PC-9 (cell line): ENCODE measurements at regions not wholly inside any gene's neighbourhood (a gene's known extent, or its start where the extent isn't known, plus 50 kb on each side); places are given as distances from the start of the nearest gene placed in this dataset.

Experiments used
- BruUV-seq: library from RNA; stranded (reverse); fragments of 400-500 nt; replicated peaks from 2 replicates; lab custom pipeline; 2021; lab: Mats Ljungman, UMichigan
- CTCF ChIA-PET: fragments of 300-600 bp; sonication (Branson Sonifier 250); formaldehyde crosslinking; loops from one replicate; lab custom pipeline; 2022; ENCODE audit warnings: antibody characterized with exemption; lab: Charles Lee
- POLR2A ChIA-PET: fragments of 300-600 bp; sonication (Branson Sonifier 250); formaldehyde crosslinking; loops from one replicate; lab custom pipeline; 2022; ENCODE audit warnings: antibody characterized with exemption; ENCODE audit not compliant: unreplicated experiment; lab: Charles Lee
- DNase-seq, 2 experiments: peaks; one replicate each; pipeline versions ENCODE4 v3.0.0 to v3.0.0-alpha.2; 2015 to 2022; ENCODE audit warnings: mixed read lengths in 1 of 2
- H2AFZ ChIP-seq: fragments of 200-600 bp; sonication (generic); 2 replicates; pipeline ENCODE4 v1.8.1; 2017; ENCODE audit warnings: antibody characterized with exemption
- H3F3A ChIP-seq: fragments of 200-600 bp; sonication (generic); 2 replicates; pipeline ENCODE4 v1.8.1; 2017; ENCODE audit warnings: antibody characterized with exemption, mild to moderate bottlenecking, low read depth; ENCODE audit not compliant: insufficient read depth
- H3K27ac ChIP-seq: fragments of 200-600 bp; sonication (generic); 2 replicates; pipeline ENCODE4 v1.6.1; 2016; ENCODE audit warnings: mixed run types
- H3K27me3 ChIP-seq: fragments of 200-600 bp; sonication (generic); 2 replicates; pipeline ENCODE4 v1.6.1; 2016; ENCODE audit warnings: low read depth, mixed run types; ENCODE audit not compliant: insufficient read depth
- H3K36me3 ChIP-seq: fragments of 200-600 bp; sonication (generic); 2 replicates; pipeline ENCODE4 v1.6.1; 2016; ENCODE audit warnings: low read depth, mixed run types
- H3K4me1 ChIP-seq: fragments of 200-600 bp; sonication (generic); replicated peaks from 2 replicates; pipeline ENCODE4 v1.6.1; 2016; ENCODE audit warnings: mixed run types; ENCODE audit not compliant: insufficient read depth
- H3K4me2 ChIP-seq: fragments of 200-600 bp; sonication (generic); 2 replicates; pipeline ENCODE4 v1.6.1; 2017; ENCODE audit warnings: mixed run types
- H3K4me3 ChIP-seq: fragments of 200-600 bp; sonication (generic); 2 replicates; pipeline ENCODE4 v1.6.1; 2016; ENCODE audit warnings: mixed run types
- H3K79me2 ChIP-seq: fragments of 200-600 bp; sonication (generic); 2 replicates; pipeline ENCODE4 v1.6.1; 2017; ENCODE audit warnings: low read depth, mixed run types
- H3K9me2 ChIP-seq: fragments of 200-600 bp; sonication (generic); 2 replicates; pipeline ENCODE4 v1.8.1; 2017; ENCODE audit warnings: mild to moderate bottlenecking; ENCODE audit not compliant: insufficient read depth
- H3K9me3 ChIP-seq: fragments of 200-600 bp; sonication (generic); 2 replicates; pipeline ENCODE4 v1.8.1; 2016; ENCODE audit warnings: low read depth; ENCODE audit not compliant: insufficient read depth
- H4K20me1 ChIP-seq: fragments of 200-600 bp; sonication (generic); 2 replicates; pipeline ENCODE4 v1.8.1; 2017; ENCODE audit not compliant: insufficient read depth
- EZH2 ChIP-seq: fragments of 200-600 bp; sonication (generic); IDR thresholded peaks from 2 replicates; pipeline ENCODE4 v1.8.0; 2017; ENCODE audit warnings: antibody characterized with exemption, low read depth
- intact Hi-C: fragments of 100-400 bp; cut with micrococcal nuclease; formaldehyde crosslinking; loops from one replicate; pipeline ENCODE4 v1.10.0; 2022; ENCODE audit not compliant: unreplicated experiment
- TF ChIP-seq, protein P1 (sequence below): fragments of 200-600 bp; sonication (generic); conservative IDR thresholded peaks from 2 replicates; pipeline ENCODE4 v1.6.1; 2017; ENCODE audit warnings: mixed run types, antibody characterized with exemption, mild to moderate bottlenecking, moderate library complexity

GRCh38 chr7:7122701-7123281 is 59.6 kb upstream of the C1GALT1 start:
- no peaks in the 10 kb centered on the region for H3K36me3 ChIP-seq
- no peak overlapping the region for H3K4me2 ChIP-seq
- no peaks in the 10 kb centered on the region for H3K27me3 ChIP-seq
- ChIA-PET CTCF (no interaction called here), POLR2A (no interaction called here)
- no peak for DNase-seq
- TF ChIP-seq, protein P1, sequence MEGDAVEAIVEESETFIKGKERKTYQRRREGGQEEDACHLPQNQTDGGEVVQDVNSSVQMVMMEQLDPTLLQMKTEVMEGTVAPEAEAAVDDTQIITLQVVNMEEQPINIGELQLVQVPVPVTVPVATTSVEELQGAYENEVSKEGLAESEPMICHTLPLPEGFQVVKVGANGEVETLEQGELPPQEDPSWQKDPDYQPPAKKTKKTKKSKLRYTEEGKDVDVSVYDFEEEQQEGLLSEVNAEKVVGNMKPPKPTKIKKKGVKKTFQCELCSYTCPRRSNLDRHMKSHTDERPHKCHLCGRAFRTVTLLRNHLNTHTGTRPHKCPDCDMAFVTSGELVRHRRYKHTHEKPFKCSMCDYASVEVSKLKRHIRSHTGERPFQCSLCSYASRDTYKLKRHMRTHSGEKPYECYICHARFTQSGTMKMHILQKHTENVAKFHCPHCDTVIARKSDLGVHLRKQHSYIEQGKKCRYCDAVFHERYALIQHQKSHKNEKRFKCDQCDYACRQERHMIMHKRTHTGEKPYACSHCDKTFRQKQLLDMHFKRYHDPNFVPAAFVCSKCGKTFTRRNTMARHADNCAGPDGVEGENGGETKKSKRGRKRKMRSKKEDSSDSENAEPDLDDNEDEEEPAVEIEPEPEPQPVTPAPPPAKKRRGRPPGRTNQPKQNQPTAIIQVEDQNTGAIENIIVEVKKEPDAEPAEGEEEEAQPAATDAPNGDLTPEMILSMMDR, result no peak
- no peak for TF ChIP-seq EZH2
- H3K79me2 ChIP-seq, result no peaks in the 10 kb centered on the region
- intact Hi-C loops, result no loop called here
- no peaks in the 10 kb centered on the region for H3K4me1 ChIP-seq
- no peak overlapping the region for H3K4me3 ChIP-seq
- no peaks in the 10 kb centered on the region for H3F3A ChIP-seq
- H3K9me2 ChIP-seq, result no peaks in the 10 kb centered on the region; the same call in 1 of the 2 replicates
- H3K9me3 ChIP-seq, result no peaks in the 10 kb centered on the region
- BruUV-seq, result no TSS peak
- no peak overlapping the region for H3K27ac ChIP-seq
- no peaks in the 10 kb centered on the region for H4K20me1 ChIP-seq
- no peak overlapping the region for H2AFZ ChIP-seq

- no peaks in the 10 kb centered on the region for H3K36me3 ChIP-seq
- intact Hi-C loops, result no loop called here
- ChIA-PET POLR2A (no interaction called here), CTCF (no interaction called here)
- no peaks in the 10 kb centered on the region for H3K79me2 ChIP-seq
- no peaks in the 10 kb centered on the region for H3K27me3 ChIP-seq
- H3F3A ChIP-seq, result no peaks in the 10 kb centered on the region
- TF ChIP-seq EZH2, result no peak
- TF ChIP-seq, protein P1, result no peak
- BruUV-seq, result no TSS peak
- no peak for DNase-seq
- no peak overlapping the region for H3K27ac ChIP-seq
- no peaks in the 10 kb centered on the region for H3K4me1 ChIP-seq
- H3K4me2 ChIP-seq, result no peak overlapping the region
- H2AFZ ChIP-seq, result no peak overlapping the region
- no peaks in the 10 kb centered on the region; the same call in 1 of the 2 replicates for H3K9me2 ChIP-seq
- H3K9me3 ChIP-seq, result no peaks in the 10 kb centered on the region
- no peak overlapping the region for H3K4me3 ChIP-seq
- no peaks in the 10 kb centered on the region for H4K20me1 ChIP-seq
These were observed 56.4 kb upstream of the C1GALT1 start for GRCh38 chr7:7125963-7126362.

- no peaks in the 10 kb centered on the region for H3K4me1 ChIP-seq
- intact Hi-C loops, result no loop called here
- no peak overlapping the region for H3K4me2 ChIP-seq
- no peak overlapping the region for H2AFZ ChIP-seq
- H3K27me3 ChIP-seq, result no peaks in the 10 kb centered on the region
- no peaks in the 10 kb centered on the region for H4K20me1 ChIP-seq
- H3K36me3 ChIP-seq, result no peaks in the 10 kb centered on the region
- no peaks in the 10 kb centered on the region for H3K79me2 ChIP-seq
- no peak overlapping the region for H3K4me3 ChIP-seq
- TF ChIP-seq, protein P1, result no peak
- no peak for TF ChIP-seq EZH2
- H3K9me3 ChIP-seq, result no peaks in the 10 kb centered on the region
- ChIA-PET POLR2A (no interaction called here), CTCF (no interaction called here)
- no peak overlapping the region for H3K27ac ChIP-seq
- H3F3A ChIP-seq, result no peaks in the 10 kb centered on the region
- BruUV-seq, result no TSS peak
- no peaks in the 10 kb centered on the region for H3K9me2 ChIP-seq
- DNase-seq, result no peak
These were observed 54.6 kb upstream of the C1GALT1 start for GRCh38 chr7:7127773-7128172.
